ENCODE measurements at regions not wholly inside any gene's neighbourhood (a gene's known extent, or its start where the extent isn't known, plus 50 kb on each side); places are given as distances from the start of the nearest gene placed in this dataset.

- FAIRE-seq: no peak
Measured at GRCh38 chr2:146944601-146945000, 900.2 kb upstream of the ACVR2A start.

DNA sequence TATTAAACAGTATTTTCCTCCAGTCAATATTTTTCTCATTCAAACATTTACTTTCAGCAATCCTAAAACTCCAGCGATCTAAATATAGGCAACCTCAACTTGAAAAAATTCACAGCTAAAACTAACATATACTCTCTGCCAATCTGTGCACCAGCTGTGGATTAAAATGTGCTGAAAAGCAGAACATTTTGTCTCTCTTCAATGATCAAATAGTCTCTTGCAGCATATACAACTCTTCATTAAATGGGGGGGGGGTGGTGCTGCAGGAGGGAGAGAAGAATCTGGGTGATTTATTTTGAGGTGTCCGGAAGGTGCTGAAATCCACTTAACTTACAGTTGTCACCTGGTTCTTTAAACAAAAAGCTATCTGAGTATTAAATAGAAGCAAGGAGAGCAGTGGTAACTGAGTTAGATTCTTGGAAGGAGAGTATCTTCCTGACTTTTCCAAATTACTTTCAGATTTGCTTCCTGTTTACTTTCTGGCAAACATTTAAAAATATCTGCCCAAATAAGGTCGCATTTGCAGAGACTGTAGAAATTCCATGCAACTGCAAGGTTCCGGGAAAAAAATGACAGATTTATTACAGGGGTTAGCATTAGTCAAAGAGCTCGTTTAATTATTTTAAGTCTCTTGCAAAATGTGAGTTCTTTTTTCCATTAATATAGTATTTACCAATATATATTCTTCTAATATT is 904.7 kb upstream of the ACVR2A start:
- no peak for FAIRE-seq

- no peak for FAIRE-seq
Measured at GRCh38 chr2:146934921-146935320, 909.9 kb upstream of the ACVR2A start.

DNA sequence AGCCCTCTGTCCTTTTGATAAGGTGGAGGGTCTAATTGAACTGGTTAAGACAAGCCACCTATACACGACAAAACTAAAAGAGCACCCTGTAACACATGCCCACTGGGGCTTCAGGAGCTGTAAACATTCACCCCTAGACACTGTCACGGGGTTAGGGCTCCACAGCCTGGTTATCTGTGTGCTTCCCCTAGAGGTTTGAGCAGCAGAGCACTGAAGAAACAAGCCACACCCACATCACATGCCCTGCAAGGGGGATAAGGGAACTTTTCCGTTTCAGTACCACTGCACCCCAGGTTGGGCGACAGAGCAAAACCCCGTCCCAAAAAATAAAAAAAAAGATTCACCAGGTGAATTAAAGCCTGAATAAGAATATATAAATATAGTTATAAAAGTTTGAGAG is 913.7 kb upstream of the ACVR2A start:
- no peak for FAIRE-seq

DNA sequence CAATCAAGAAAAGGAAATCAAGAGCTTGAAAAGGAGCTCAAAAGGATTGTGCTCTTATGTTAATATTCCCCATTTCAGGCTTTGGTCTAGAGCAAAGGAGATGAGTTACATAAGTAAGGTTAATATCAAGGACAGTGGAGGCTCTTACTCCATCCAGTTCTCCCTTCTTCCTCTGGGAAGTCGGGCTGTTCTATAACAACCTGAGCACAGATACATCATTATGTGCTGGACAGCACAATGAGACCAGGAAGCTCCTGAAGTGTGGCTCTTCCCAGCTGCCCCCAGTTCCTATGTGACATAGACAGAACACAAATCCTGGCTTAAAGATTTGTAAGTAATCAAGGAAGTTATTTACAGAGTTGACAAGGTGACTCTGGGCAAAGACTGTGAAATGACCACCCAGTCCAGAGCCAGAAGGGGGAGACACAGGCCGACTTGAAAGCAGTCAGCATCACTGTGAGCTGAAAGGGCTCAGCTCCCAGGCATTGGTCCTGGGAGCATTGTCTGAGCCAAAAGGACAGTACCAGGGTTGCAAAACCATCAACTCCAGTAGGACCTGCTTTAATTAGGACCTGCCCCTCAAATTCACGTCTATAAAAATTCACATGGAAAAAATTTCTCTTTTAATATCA is 917.6 kb upstream of the ACVR2A start:
- no peak for FAIRE-seq

DNA sequence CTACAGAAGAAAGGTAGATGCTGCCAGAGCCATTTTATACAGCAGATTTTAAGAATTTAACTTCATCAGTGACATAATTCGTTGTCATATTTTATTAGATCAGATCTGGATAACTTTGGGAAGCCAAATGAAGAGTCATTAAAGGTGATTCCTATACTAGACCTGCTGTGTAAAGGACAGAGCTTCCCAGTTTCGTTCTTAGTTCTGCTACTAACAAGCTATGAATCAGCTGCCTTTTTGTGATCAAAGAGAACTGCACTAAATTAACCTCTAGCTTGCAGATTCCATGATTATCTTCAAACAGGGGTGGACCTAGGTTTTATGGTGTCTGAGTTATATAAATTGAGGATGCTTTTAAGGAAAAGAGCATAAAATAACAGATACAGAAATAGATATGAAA is 926.5 kb upstream of the ACVR2A start:
- FAIRE-seq: no peak

DNA sequence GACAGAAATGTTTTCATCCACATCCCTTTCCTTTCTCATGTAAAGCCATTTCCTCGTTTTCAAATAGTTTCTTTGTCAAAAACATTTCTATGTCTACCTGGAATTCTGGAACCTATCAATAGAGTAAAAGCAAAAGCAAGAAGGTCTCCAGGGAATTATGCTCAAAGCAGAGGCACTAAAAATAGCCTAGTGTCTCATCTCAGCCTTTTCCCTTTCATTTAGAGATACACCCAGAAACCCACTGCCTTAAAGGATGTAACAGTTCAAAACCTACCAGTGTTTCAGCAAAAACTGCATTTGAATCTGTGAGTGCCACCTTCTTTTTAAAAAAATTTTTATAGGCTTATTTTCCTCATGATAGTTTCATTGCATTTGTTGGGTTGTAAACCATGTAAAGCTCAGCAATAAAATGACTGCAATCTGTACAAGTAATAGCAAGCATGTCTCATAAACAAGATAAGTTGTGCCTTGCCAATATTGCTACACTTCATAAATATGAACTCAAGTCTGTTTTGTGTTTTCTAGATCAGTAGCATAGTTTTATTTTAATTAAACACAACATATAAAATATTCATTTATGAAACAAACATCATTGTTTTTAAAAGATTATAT is 927.3 kb upstream of the ACVR2A start:
- FAIRE-seq: no peak

DNA sequence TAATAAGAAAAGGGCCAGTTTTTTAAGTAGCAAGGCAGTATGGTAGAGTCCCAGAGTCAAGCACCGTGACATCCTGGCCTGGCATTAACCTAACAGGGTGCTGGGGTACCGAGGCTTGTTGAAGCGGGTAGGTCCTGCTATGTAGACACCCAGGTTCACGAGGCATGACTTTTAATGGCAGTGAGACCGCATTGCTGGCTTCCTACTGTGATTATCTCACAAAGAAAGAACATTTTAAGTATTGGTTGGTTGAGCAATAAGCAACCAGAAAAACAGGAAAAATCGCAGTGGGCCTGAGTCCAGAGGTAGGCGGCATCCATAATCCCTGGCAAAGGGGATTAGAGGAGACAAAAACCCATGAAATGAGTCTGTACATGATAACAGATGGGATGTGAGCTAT is 927.9 kb upstream of the ACVR2A start:
- no peak for FAIRE-seq

- FAIRE-seq: no peak
Measured at GRCh38 chr2:146913476-146913875, 931.4 kb upstream of the ACVR2A start.

GRCh38 chr2:146912536-146912935 is 932.3 kb upstream of the ACVR2A start:
- no peak for FAIRE-seq

GRCh38 chr2:146908776-146909175 is 936.1 kb upstream of the ACVR2A start:
- no peak for FAIRE-seq

- FAIRE-seq: no peak
Measured at GRCh38 chr2:146898083-146898482, 946.7 kb upstream of the ACVR2A start.

- no peak for FAIRE-seq
Measured at GRCh38 chr2:146894514-146894913, 950.3 kb upstream of the ACVR2A start.

DNA sequence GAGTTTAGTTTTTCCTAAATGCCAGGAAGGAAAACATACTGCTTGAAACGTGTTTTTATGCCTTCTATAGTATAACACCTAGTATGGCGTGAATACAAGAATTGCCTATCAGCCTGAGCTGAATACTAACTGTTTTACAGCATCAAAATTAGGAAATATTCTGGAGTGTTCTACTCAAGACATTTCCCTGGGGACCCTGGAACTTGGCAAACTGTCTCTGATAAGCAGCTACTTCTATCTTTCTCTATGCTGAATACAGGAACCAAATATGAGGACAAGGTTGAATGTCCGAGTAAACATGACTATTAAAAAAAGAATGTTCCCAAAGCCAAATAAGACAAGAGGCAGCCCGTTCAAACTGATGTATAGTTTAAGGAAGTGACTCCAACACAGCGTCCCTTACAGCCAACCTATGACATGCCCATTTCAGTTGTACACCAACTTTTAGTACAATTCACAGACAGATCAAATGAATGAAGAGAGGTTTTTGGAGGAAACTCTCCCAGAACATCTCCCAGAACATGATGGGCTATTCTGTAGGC is 951.3 kb upstream of the ACVR2A start:
- no peak for FAIRE-seq

GRCh38 chr2:146890491-146890890 is 954.3 kb upstream of the ACVR2A start:
- FAIRE-seq: no peak

GRCh38 chr2:146879882-146880281 is 964.9 kb upstream of the ACVR2A start:
- FAIRE-seq: no peak

- no peak for FAIRE-seq
Measured at GRCh38 chr2:146874260-146874658, 970.6 kb upstream of the ACVR2A start.

DNA sequence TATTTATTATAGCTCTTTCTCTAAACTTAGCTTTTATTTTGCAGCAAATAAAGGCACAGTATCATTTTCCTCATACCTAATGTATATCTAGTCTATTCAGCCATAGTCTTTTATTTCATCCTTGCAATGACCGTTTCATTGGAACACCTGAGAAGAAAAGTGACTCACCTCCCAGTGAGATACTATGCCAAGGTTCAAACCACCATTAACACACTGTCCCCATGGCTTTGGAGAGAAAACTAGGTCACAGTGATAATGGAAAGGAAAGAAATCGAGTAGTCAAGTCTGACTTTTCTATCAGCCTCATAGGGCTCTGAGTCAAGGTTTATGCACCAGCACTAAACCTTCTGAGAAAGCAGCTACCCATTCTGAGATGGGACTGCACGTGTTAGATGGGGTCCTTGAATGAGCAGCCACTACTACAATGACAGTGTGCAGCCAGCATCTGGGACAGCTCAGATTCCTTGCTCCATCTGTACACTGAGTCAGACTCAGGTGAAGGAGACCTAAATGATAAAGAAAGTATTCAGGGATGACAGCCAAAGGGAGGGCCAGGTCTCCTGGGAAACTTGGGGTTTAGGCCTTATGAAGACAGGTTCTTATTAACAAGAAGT is 971.1 kb upstream of the ACVR2A start:
- no peak for FAIRE-seq

DNA sequence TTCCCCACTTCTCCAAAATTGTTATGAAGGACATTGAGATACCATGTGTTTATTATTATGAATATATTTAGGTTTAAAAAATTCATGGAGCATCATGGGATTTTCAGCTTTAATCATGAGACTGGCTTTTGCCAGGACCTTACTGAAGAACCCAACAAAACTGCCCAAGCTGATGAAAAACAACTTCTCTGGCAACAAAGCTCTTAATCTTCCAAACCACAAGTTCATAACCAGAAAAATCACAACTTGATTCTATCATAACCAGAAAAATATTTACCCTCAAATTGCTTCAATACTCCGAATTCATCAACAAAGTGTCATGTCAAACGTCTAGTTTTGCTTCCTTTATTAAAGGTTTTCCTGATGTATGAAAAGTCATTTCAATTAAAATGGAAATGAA is 971.8 kb upstream of the ACVR2A start:
- FAIRE-seq: no peak

- FAIRE-seq: no peak
Measured at GRCh38 chr2:146870691-146871090, 974.1 kb upstream of the ACVR2A start.

DNA sequence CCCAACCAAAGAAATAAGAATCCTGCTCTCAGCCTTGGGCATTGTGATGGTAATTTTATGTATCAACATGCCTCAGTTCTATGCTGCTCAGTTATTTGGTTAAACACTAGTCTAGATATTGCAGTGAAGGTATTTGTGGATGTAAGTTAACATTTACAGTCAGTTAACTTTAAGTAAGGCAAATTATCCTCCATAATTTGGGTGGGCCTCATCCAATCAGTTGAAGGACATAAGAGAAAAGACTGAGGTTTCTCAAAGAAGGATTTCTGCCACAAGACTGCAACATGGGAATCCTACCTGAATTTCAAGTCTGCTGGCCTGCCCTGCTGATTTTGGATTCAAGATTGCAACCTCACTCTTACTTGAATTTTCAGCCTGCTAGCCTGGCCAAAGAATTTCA is 975.5 kb upstream of the ACVR2A start:
- FAIRE-seq: no peak

- FAIRE-seq: no peak
Measured at GRCh38 chr2:146868051-146868450, 976.8 kb upstream of the ACVR2A start.

GRCh38 chr2:146867477-146867986 is 977.3 kb upstream of the ACVR2A start:
- FAIRE-seq: no peak

Data from colon (tissue), 2 donors.